Stimulated activated naive CD4-positive, alpha-beta T cell (primary cell): ENCODE measurements at regions not wholly inside any gene's neighbourhood (a gene's known extent, or its start where the extent isn't known, plus 50 kb on each side); places are given as distances from the start of the nearest gene placed in this dataset.
"Not testable (repeated sequence)": the region's sequence is repeated elsewhere in the genome, so short reads cannot be mapped to it uniquely, and the experiment has no call there.

Experiments
- DNase-seq, 6 experiments: peaks; one replicate each; lab custom pipeline; 2025; lab: John Stamatoyannopoulos, UW

DNA sequence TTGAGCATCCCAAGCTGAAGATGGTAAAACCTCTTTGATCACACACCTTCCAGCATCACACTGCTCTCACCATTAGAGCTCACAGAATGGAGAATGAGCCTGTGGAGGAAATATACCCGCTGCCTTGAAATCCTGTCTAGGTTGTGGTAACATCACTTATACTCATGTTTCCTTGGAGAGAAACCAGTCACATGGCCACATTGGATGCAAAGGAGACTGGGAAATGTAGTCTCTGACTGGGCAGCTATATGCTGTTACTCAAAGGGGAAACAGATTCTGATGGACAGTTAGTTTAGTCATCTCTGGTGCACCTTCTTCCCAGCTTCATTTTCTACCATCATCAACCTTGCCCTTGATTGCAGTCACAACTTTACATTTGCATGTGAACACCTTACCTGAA, 286.3 kb downstream of the ANKRD50 start:
- DNase-seq: no peak

DNA sequence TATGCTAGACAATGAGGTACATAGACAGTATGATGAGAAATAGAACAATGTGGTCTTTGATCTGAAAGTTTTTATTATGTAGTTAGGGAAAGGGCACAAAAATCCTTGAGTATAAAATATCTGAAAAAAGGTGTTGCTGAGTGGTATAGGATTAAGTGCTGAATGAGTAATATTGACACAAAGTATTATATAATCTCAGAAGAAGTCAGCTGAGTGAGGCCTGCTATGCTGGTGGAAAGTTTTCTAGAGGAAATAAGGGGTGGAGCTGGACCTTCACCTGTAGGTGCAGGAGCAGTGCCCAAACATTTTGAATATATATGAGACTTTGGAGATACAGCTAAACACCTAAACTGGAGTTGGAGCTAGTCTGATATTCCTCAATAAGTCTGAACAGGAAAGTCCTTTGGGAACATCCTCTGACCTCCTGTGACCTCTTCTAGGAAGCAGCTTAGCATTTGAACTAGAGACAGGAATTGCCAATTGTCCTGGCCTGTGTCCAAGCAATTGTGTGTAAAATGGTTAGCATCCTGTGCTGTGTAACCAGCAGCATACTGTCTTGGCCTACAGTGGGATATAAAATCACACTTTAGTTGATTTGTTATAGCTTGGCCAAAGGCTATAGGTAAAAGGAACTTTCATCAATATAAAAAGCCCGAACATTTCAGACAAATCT, 285.3 kb downstream of the ANKRD50 start:
- DNase-seq: no peak

DNA sequence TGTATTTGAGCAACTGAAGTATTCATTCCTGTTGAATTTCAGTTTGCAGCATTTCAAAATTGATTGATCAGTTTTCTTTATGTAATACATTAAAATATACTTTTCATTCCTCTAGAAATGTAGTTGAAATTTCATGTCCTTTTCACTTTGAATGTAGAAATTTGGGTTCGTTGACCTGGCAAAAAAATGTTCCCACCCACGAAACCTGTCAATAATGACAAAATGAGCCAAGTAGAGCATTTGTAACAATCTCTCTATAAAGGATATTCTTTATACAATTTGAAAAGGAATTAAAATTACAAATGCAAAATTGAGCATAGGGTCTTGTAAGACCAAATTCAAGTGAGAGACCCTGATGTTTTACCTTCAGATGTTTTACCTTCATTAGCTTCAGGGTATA, 283.9 kb downstream of the ANKRD50 start:
- DNase-seq: no peak

DNA sequence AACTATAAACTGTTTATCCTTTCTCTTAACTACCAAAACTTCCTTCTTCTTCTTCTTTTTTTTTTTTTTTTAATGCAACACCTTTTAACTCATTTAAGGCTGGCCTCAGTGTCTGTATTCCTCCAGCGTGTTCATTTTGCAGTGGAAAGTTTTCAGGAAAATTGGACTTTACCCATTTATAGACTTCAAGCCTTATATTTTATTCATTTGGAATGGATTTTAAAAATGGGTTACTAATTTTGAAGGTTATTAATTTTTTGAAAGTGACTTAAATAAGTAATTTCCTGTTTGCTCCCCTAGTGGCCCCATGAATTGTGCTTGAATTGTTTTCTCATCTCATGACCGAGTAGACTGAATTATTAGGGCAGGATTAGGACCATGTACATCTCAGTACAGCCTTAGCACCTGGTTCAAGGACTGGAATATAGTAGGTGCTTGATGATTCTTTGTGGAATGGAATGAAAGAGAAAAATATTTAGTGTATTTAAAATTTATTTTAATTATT, 282.7 kb downstream of the ANKRD50 start:
- no peak for DNase-seq

DNA sequence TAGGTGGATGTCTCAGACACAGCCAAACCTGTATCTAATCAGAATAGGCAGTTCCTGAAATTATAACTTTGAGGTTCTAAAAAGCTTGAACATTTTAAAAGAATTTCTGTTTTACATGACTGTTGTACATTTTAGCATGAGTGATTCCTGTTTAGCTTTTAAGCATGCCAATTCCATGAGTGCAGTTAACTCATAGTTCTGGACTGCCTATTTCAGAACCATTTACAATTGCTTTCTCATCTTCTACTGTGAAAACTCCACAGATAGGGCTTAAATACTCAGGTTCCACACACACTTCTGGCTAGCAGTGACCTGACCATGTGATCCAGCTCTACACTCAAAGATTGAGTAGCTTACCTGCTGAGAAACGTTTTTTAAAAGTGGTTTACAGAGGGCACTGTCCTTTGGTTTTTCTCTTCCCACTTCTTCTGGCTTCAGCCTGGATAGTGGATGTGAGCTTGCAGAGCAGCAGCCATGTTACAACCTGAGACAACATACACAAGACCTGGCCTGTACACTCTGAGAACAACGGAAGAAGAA, 280.8 kb downstream of the ANKRD50 start:
- DNase-seq: no peak

DNA sequence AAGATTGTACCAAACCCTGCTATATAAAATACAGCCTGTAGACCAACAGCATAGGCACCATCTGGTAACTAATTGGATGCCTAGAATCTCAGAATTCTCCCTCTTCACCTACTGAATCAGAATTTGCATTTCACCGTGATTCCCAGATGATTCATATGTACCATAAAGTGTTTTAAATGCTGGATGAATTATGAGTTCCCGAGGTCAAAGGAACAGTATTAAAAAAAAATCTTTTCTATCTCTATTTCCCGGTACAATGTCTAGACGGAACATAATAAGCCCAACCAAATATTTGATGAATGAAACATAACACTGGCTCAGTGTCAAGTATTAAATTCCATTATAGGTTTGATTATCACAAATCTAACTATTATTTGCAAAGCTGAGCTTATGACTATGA, 280.0 kb downstream of the ANKRD50 start:
- DNase-seq: no peak

DNA sequence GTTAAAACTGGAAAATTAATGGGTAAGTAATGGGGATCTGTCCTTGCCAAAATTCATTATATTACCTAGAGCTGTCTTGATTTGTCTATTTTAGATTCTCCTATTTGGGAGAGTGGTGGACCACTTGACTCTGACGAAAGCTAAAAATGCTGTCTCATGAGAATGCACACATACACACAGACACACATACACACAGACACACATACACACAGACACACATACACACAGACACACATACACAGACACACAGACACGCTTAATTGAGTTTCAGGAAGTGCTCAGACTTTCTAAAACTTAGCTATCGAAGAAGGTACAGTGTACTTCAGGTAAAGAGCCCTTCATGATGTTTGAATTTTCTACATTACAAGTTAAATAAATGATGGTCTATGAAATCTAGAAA, 279.5 kb downstream of the ANKRD50 start:
- DNase-seq: no peak

DNA sequence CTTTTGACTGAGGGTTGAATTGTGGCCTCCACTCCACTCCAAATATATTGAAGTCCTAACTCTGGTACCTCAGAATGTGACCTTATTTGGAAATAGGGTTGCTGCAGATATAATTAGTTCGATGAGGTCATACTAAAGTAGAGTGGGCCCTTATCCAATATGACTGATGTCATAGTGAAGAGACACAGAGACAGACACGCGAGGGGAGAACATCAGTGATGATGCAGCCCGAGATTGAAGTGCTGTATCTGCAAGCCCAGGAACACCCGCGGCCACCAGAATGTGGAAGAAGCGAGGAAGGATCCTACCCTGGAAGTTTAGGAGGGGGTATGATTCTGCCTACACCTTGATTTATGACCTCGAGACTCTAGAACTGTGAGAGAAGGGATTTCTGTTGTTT, 279.0 kb downstream of the ANKRD50 start:
- no peak for DNase-seq

DNA sequence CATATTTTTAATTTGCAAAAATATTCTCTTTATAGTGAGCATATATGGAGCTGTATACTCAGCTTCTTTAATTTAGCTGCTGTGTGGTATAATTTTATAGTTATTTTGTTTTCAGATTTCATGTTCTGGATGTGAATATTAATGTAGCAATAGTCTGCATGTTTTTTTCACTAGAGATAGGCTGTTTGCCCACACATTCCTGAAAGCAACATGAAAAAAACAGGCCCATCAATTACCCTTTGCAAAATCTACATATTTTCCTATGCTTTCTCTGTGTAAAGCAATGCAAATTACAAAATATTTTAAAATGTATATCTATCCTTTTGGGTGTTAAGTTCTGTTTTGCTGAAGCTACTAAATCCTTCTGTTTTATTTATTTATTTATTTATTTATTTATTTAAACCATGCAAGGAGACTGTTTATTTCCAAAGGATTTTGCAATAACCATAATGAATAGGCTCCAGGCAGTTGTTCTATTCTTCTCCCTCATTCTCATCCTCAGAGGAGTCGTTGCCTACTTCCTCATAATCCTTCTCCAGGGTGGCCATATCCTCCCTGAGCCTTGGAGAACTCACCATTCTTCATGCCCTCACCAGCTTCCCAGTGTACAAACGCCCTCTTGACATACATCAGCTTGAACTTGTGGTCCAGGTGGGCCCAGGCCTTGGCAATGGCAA, 277.1 kb downstream of the ANKRD50 start:
- DNase-seq: no peak

DNA sequence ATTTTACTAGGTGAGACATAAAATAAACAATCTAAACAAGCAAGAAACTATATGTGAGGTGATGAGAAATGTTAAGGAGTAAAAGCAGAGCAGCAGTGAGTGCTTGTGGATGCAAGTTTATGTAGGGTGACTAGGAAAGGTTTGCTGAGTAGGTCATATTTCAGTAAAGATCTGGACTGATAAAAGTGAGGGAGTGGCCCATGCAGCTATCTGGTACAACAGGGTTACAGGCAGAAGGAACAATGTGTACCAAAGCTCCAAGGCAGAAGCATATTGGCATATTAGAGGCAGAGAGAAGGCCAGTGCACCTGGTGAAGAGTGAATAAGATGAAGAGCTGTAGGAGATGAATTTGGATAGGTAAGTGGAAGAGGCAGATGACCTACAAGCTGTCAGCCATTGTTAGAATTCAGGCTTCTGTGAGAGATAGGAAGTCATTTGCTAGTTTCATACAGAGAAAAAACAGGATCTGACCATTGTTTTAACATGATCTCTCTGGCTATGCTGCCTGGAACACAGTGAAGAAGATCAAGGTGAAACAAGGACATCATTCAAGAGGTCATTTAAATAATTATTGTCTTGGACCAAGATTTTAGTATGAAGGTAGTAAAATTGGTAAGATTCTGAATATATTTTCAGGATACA, 274.6 kb downstream of the ANKRD50 start:
- no peak for DNase-seq

DNA sequence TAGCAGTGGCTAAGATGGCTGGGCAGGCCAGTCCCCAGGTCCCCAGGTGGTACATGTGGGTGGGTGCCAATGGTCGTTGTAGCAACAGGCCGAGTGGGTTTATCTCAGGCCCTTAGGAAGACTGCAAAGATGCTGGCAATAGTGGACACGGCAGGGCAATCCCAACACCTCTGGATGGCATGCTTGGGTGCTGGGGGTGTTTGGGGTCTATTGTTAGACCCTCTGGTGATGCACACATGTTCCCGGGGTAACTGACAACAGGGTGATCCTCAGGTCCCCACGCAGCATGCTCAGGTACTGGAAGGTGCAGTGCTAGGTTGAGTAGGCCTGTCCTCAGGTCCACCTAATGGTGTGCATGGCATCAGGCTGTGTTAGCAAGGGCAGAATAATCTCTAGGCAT, 267.5 kb downstream of the ANKRD50 start:
- no peak for DNase-seq

DNA sequence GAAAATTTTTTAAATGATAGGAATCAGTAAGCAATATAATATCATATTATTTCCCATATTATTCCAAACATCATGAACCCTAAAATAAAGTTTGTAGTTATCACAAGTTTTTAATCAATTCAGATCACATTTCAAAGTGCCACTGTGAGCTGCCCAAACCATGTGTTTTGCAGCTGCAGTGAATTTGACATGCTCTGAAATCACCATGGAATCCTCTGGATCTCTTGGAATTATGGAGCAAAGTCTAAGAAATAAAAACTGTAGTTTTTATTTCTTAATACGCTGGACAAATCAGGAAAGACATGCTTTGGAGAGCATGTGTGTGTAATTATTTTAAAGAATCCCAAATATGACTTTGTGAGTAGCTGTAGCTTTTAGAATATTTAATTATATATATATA, 262.7 kb downstream of the ANKRD50 start:
- no peak for DNase-seq

DNA sequence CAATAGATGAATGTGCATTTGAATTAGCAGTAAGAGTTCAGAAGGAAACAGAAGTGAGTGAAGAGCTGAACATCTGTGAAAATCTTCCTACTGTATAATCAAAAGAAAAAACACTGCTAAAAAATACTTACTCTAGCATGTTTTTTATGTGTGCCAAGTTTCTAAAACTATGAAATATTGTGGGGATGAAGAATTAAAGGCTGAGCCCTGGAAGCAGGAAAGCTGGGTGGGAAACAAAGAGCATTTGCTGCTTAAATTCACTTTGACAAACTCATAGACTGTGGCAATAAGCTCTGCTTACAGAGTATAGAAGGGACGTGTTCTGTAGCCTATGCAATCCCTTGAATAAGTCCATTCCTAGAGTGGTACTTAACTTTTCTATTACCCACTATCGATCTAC, 261.7 kb downstream of the ANKRD50 start:
- DNase-seq: no peak

DNA sequence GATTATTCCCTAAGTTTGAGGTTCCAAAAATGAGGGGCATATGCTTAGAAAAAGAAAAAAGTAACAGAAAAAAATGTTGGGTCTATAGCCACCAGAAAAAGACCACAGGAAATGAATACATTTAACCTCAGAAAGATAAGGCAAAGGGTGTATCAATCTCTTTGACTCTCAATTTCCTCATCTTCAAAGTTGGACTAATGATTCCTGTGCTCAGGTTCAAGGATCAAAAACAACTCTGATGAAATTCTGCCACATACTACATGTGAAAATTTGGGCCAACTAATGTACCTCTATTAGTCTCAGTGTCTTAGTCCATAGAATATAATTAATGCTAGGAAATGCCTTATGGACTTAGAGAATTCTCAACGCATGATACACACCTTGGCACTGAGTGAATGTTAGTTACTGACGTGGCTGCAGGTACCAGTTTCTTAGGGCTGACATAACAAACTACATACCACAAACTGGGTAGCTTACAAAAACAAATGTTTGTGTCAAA, 257.7 kb downstream of the ANKRD50 start:
- DNase-seq: no peak

DNA sequence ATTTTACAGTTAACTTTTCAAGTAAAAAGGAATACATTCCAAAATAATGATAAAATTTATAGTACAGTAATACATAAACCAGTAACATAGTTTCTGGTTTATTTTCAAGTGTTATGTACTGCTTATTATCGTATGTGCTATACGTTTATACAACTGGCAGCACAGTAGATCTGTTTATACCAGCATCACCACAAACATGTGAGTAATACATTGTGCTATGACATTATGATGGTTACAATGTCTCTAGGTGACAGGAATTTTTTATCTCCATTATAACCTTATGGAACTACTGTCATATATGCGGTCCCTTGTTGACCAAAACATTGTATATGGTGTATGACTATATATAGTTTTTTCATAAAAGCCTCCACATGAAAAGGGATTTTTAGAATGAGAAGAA, 256.9 kb downstream of the ANKRD50 start:
- DNase-seq: no peak

DNA sequence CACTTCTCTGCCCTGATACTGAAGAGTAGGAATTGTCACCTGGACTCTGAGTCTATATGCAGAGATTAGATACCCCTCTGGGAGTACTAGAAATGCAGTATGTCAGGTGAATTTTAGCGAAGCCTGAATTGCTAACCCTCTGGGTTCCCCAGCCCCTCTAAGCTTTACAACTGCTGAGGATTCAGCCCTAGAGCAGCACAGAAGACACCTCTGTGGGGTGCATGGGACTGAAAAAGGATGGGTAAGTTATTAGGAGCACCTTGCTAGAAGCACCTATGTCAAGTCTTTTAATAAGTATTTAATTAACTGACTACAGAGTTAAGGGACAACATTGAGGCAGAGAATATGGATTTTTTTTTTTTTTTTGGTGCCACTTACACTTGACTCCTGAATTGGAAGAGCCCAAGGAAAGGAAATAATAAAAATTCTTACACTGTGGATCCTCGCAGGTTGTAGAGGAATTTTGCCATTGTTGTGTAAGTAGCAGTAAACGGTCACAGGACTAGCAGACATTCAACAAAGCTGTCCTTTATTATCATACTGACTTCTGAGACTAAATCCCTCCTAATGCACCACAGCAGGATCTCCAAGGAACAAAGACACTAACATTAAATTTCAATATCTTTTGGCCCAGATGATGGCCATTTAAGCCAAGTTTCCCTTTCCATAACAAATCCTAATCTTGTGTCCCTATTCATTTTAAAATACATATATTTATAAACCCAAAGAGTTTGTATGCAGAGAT, 253.2 kb downstream of the ANKRD50 start:
- no peak for DNase-seq

DNA sequence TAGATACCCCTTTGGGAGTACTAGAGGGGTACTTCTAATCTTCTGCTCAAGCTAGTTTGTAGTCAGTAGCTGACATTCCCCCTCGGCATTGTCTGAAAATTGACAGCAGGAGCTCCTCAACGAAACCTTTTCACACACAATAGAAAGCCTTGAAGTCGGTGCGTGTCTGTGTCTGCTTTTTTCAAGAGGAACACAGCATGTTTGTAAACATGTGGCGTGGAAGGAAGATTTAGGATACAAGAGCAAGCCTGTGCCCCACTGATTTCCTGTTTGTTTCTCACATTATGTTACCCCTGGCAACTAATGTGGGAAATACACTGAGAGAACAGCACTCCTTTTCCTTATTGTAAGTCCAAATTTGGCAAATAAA, 252.6 kb downstream of the ANKRD50 start:
- DNase-seq: no peak

DNA sequence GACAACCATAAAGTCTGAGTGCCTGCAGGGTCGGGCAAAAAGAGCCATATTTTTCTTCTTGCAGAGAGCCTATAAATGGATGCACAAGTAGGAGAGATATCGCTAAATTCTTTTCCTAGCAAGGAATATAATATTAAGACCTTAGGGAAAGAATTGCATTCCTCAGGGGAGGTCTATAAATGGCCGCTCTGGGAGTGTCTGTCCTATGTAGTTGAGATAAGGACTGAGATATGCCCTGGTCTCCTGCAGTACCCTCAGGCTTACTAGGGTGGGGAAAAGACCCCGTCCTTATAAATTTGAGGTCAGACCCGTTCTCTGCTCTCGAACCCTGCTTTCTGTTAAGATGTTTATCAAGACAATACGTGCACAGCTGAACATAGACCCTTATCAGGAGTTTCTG, 250.9 kb downstream of the ANKRD50 start:
- not testable (repeated sequence) for DNase-seq

DNA sequence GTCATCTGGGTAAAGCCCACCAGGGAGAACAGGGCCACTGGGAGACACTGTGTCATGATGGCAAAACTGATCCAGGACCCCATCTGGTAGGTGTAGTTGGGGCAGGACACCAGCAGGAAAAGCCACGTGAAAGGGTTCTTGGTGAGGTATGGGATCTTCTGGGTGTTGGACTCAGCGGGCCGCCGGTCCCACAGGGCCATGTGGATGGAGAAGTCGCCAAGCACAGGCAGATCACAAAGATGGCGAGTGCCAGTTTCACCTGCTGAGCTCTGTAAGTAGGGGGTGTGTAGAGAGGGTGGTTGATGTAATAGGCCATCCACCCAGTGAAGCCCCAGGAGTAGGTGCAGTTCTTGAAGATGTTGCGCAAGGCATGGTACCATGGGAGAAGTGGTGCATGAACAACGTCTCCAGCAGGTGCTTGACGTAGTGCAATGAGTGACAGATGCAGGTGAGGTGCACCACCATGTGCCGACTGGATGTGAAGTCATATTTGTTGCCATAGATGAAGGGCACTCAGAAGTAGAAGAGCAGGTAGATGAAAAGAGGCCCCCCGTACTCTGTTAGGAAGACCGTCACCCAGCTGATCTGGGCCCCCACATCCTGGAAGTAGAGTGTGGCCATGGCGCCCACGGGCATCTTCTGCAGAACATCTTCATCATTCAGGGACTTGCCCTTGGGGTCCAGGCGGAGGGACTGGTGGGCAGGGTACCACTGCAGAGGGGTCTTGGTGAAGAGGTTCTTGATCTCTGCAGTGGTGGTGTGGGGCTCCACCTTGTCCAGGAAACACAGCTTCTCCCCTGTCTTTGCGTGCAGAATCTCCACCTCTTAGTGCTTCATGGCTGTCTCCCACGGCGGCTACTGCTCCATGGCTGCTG, 249.3 kb downstream of the ANKRD50 start:
- no peak for DNase-seq

DNA sequence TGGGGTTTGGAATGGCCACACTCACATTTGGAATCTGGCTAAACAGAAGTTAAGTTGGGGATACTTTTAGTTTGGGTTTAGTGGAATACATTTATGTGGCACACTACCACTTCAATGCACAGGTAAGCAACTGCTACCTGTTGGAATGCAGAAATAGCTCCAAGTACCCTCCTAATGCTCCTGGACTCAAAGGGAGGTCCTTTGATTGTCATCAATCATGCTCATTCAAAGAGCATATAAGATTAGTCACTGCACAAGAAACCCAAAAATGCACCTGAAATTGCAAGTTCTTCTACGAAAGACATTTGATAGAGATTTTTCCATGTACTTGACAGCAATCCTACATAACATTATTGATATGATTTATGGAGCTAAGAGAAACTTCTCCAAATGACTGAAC, 247.7 kb downstream of the ANKRD50 start:
- no peak for DNase-seq

DNA sequence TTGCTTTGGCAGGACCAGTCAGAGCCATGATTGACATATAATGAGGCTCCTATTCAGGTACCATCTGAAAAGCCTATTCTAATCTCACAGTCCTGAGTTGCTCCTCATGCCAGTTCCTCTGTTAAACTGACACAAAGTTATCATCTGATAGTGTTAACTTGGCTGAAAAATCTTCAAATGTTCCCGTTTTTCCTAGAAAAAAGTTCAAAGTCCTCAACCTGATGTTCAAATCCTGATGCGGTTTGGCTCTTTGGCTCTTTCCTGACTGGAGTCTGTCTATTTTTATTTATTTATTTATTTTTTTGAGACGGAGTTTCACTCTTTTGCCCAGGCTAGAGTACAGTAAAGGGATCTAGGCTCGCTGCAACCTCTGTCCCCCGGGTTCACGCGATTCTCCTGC, 244.2 kb downstream of the ANKRD50 start:
- no peak for DNase-seq
